ENCODE measurements at regions not wholly inside any gene's neighbourhood (a gene's known extent, or its start where the extent isn't known, plus 50 kb on each side); places are given as distances from the start of the nearest gene placed in this dataset.

DNA sequence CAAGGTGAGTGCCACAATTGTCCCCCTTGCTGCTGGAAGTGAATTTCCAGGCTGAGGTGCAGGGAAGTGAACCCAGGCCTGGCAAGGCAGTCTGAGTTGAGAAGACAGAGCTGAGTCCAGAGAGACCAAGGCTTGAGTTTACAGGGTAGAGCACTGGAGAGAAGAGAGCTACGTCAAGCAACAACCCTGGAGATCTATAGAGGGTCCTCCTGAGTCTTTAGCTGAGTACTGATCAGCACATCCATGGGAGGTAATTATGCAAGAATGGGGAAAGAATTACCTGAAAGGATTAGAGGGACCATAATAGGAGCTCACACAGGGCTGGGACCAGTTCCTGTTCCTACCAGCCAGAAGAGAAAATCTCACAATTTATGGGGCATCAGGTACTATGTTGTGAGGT is 190.7 kb downstream of the NEDD1 start:
- TF ChIP-seq, protein P1, sequence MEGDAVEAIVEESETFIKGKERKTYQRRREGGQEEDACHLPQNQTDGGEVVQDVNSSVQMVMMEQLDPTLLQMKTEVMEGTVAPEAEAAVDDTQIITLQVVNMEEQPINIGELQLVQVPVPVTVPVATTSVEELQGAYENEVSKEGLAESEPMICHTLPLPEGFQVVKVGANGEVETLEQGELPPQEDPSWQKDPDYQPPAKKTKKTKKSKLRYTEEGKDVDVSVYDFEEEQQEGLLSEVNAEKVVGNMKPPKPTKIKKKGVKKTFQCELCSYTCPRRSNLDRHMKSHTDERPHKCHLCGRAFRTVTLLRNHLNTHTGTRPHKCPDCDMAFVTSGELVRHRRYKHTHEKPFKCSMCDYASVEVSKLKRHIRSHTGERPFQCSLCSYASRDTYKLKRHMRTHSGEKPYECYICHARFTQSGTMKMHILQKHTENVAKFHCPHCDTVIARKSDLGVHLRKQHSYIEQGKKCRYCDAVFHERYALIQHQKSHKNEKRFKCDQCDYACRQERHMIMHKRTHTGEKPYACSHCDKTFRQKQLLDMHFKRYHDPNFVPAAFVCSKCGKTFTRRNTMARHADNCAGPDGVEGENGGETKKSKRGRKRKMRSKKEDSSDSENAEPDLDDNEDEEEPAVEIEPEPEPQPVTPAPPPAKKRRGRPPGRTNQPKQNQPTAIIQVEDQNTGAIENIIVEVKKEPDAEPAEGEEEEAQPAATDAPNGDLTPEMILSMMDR (IDR thresholded peaks at IDR 0.05; ENCODE audit: insufficient read depth, low read depth, low read length): no peak
- TF ChIP-seq EZH2 (IDR thresholded peaks at IDR 0.05; ENCODE audit: insufficient read depth, low read length): no peak
